Prostate gland (tissue), 2 donors: ENCODE measurements at regions not wholly inside any gene's neighbourhood (a gene's known extent, or its start where the extent isn't known, plus 50 kb on each side); places are given as distances from the start of the nearest gene placed in this dataset.
A peak's percentile ranks its signal among the peaks of the same experiment; 100 is the strongest.

Experiments used
- DNase-seq: peaks from one replicate; pipeline ENCODE4 v3.0.0-alpha.2; 2019; ENCODE audit warnings: low spot score
- H3K27ac ChIP-seq, 2 donors: fragments of 200-600 bp; sonication (generic); 2 replicates each; pipeline ENCODE4 v1.5.1; 2017 to 2019
- H3K27me3 ChIP-seq: fragments of 200-600 bp; sonication (generic); replicated peaks from 2 replicates; pipeline ENCODE4 v1.5.1; 2019; ENCODE audit not compliant: insufficient read depth
- H3K36me3 ChIP-seq, 2 donors: fragments of 200-600 bp; sonication (generic); 1 replicate in 1 of 2; 2 replicates in 1 of 2; pipeline versions ENCODE4 v1.5.1 to v1.8.1; 2017 to 2019
- H3K4me1 ChIP-seq: fragments of 200-600 bp; sonication (generic); replicated peaks from 2 replicates; pipeline ENCODE4 v1.5.1; 2019
- H3K4me3 ChIP-seq, 2 donors: fragments of 200-600 bp; sonication (generic); 2 replicates each; pipeline ENCODE4 v1.5.1; 2017 to 2019
- H3K9me3 ChIP-seq: fragments of 200-600 bp; sonication (generic); 2 replicates; pipeline ENCODE4 v1.5.1; 2017
- POLR2A ChIP-seq: fragments of 450-650 bp; IDR thresholded peaks from one replicate; pipeline ENCODE4 v1.6.1; 2016; ENCODE audit warnings: antibody characterized with exemption, mild to moderate bottlenecking
- POLR2AphosphoS5 ChIP-seq: sonication (generic); formaldehyde crosslinking; IDR thresholded peaks from one replicate; pipeline ENCODE4 v1.6.1; 2017; ENCODE audit warnings: antibody characterized with exemption
- WGBS: methylation state at CpG from one replicate; pipeline ENCODE4 v1.1.5; 2018; 5-methylcytosine and 5-hydroxymethylcytosine counted together
- intact Hi-C: fragments of 100-400 bp; cut with DNase I; formaldehyde crosslinking; loops from one replicate; pipeline ENCODE4 v1.14.2; 2022
- TF ChIP-seq, protein P1 (sequence below), 4 experiments: fragments of 200-600 bp in 2 of 4; fragments of 450-650 bp in 2 of 4; sonication (generic) in 2 of 4; IDR thresholded peaks; 1 replicate in 3 of 4; 2 replicates in 1 of 4; pipeline ENCODE4 v1.5.1; 2016 to 2019; ENCODE audit warnings: antibody characterized with exemption in 4 of 4, mild to moderate bottlenecking in 2 of 4, moderate library complexity in 2 of 4

DNA sequence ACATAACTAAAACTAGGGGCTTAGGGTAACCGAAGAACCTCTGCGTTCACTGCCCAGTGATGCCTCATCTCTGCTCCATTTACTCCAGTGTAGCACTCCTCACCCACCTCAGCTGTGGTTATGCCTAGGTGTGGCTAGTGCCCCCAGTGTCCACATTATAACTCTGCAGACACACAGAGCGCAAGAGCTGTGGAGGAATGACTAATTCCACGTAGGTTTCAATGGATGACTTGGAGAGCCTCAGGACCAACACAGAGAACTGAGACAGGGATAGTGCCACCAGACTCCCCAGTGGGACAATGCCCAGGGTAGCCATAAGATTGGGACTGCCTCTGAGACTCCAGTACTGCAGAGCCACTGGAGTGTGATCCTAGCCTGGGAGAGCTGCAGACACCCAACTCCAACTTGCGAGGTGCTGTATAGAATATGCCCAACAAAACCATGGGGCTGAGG is 542.4 kb upstream of the DIPK2B start:
- no peak for DNase-seq
- no peaks in the 10 kb centered on the region for H3K27me3 ChIP-seq
- H3K27ac ChIP-seq = no peak overlapping the region
- intact Hi-C loops = loop anchor here (10.0 kb wide), 1 partner anchor 118 kb away; no protein-coding TSS in a partner anchor
- WGBS = 82% methylated on average over 5 of the region's 5 CpGs
- no peaks in the 10 kb centered on the region for H3K36me3 ChIP-seq
- no peaks in the 10 kb centered on the region for H3K4me1 ChIP-seq
- H3K9me3 ChIP-seq = no peaks in the 10 kb centered on the region
- TF ChIP-seq POLR2A (no peak), POLR2AphosphoS5 (no peak)
- TF ChIP-seq, protein P1, sequence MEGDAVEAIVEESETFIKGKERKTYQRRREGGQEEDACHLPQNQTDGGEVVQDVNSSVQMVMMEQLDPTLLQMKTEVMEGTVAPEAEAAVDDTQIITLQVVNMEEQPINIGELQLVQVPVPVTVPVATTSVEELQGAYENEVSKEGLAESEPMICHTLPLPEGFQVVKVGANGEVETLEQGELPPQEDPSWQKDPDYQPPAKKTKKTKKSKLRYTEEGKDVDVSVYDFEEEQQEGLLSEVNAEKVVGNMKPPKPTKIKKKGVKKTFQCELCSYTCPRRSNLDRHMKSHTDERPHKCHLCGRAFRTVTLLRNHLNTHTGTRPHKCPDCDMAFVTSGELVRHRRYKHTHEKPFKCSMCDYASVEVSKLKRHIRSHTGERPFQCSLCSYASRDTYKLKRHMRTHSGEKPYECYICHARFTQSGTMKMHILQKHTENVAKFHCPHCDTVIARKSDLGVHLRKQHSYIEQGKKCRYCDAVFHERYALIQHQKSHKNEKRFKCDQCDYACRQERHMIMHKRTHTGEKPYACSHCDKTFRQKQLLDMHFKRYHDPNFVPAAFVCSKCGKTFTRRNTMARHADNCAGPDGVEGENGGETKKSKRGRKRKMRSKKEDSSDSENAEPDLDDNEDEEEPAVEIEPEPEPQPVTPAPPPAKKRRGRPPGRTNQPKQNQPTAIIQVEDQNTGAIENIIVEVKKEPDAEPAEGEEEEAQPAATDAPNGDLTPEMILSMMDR (IDR thresholded peaks at IDR 0.05) = no peak
- H3K4me3 ChIP-seq = no peak overlapping the region

DNA sequence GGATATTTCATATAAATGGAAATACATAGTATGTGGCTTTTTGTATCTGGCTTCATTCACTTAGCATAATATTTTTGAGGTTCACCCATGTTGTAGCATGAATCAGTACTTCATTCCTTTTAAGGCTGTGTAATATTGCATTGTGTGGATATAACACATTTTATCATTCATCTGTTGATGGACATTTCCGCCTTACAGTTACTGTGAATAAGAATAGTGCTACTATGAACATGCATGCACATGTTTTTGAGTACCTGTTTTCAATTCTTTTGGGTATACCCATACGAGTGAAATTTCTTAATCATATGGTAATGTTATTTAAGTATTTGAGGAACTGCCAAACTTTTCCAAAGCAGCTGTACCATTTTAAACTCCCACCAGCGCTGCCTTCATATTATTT is 539.6 kb upstream of the DIPK2B start:
- H3K4me3 ChIP-seq = no peak overlapping the region
- intact Hi-C loops = loop anchor here (10.0 kb wide), 1 partner anchor 115 kb away; no protein-coding TSS in a partner anchor

DNA sequence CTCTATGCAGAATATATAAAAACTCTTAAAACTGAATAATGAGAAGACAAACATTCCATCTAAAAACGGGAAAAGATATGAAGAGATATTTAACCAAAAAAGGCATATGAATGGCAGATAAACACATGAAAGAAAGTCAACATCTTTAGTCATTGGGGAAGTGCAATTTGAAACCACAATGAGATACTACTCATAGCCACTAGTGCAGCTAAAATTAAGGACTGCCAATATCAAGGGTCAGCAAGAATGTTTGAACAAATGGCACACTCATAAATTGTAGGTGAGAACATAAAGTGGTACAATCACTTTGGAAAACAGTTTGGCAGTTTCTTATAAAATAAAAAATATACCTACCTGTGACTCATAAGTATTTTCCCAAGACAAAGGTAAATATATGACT is 534.9 kb upstream of the DIPK2B start:
- intact Hi-C loops = no loop called here
- H3K4me3 ChIP-seq = no peak overlapping the region

More for the DNA sequence above, 539.6 kb upstream of the DIPK2B start:
- no peak for DNase-seq
- no peaks in the 10 kb centered on the region for H3K36me3 ChIP-seq
- H3K4me1 ChIP-seq = no peaks in the 10 kb centered on the region
- no peaks in the 10 kb centered on the region for H3K27me3 ChIP-seq
- WGBS = 43% methylated on average over 3 of the region's 3 CpGs
- H3K27ac ChIP-seq = no peak overlapping the region
- no peaks in the 10 kb centered on the region for H3K9me3 ChIP-seq
- TF ChIP-seq POLR2A (no peak), POLR2AphosphoS5 (no peak)
- TF ChIP-seq, protein P1 (IDR thresholded peaks at IDR 0.05) = no peak

DNA sequence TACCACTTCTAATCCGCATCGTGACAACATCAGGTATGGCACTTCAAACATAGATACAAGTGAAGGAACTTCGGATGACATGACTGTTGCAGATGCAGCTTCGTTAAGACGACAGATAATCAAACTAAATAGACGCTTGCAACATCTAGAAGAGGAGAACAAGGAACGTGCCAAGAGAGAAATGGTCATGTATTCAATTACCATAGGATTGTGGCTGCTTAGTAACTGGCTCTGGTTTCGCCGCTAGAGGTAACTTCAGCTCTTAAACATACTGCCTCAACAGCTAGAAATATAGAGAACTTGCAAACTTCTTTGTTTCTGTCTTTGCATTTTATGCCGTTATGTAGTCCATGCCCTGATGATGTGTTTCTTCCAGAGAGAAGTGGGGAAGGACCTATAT is 530.8 kb upstream of the DIPK2B start:
- TF ChIP-seq, protein P1 (IDR thresholded peaks at IDR 0.05) = no peak
- TF ChIP-seq POLR2A (no peak), POLR2AphosphoS5 (no peak)
- Histone ChIP-seq H3K36me3 (no peaks in the 10 kb centered on the region), H3K4me3 (no peak overlapping the region), H3K9me3 (no peaks in the 10 kb centered on the region), H3K27ac (no peak overlapping the region), H3K27me3 (no peaks in the 10 kb centered on the region), H3K4me1 (no peaks in the 10 kb centered on the region)
- intact Hi-C loops = no loop called here
- WGBS = 93% methylated on average over 10 of the region's 10 CpGs
- no peak for DNase-seq

More for the DNA sequence above, 534.9 kb upstream of the DIPK2B start:
- Histone ChIP-seq H3K36me3 (no peaks in the 10 kb centered on the region), H3K4me1 (no peaks in the 10 kb centered on the region), H3K9me3 (no peaks in the 10 kb centered on the region), H3K27ac (no peak overlapping the region), H3K27me3 (no peaks in the 10 kb centered on the region)
- TF ChIP-seq, protein P1 (IDR thresholded peaks at IDR 0.05) = peak in 1 of 4 experiments; percentile 11
- no peak for TF ChIP-seq POLR2A
- WGBS = 48% methylated on average over 1 of the region's 1 CpG
- DNase-seq = no peak

DNA sequence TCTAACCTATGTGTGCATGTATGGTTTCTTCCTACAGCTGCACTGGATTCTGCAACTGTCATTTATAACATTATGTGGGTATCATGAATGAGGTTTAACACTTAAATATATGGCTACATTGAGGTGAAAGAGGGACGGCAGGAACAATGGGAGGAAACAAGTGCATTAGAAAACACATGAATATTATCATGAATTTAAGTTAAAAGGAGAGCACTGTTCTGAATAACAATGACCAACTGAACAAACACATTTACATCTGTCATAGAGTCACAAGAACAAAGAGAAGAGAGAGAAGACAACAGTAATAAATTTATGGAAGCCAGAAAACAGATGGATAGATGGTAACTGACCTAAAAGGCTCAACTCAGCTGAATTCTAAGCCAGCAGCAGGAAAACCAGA is 527.1 kb upstream of the DIPK2B start:
- Histone ChIP-seq H3K4me3 (no peak overlapping the region), H3K27ac (no peak overlapping the region), H3K4me1 (no peaks in the 10 kb centered on the region), H3K9me3 (no peaks in the 10 kb centered on the region), H3K36me3 (no peaks in the 10 kb centered on the region), H3K27me3 (no peaks in the 10 kb centered on the region)
- WGBS = 77% methylated on average over 1 of the region's 1 CpG
- intact Hi-C loops = no loop called here
- TF ChIP-seq, protein P1 (IDR thresholded peaks at IDR 0.05) = no peak
- TF ChIP-seq POLR2A = no peak
- TF ChIP-seq POLR2AphosphoS5 = no peak
- no peak for DNase-seq
